Peyer's patch (tissue), 4 donors: ENCODE measurements at regions not wholly inside any gene's neighbourhood (a gene's known extent, or its start where the extent isn't known, plus 50 kb on each side); places are given as distances from the start of the nearest gene placed in this dataset.

ENCODE experiments used
- DNase-seq, 3 donors: peaks; one replicate each; pipeline ENCODE4 v3.0.0-alpha.2; 2017 to 2019
- H3K27ac ChIP-seq, 4 donors: fragments of 200-600 bp; sonication (generic); one replicate each; pipeline ENCODE4 v1.5.1; 2016 to 2019
- H3K27me3 ChIP-seq, 2 donors: fragments of 200-600 bp; sonication (generic); one replicate each; pipeline ENCODE4 v1.5.1; 2019
- H3K36me3 ChIP-seq, 3 donors: fragments of 200-600 bp; sonication (generic); one replicate each; pipeline ENCODE4 v1.5.1; 2016 to 2019
- H3K4me1 ChIP-seq, 4 donors: fragments of 200-600 bp; sonication (generic); one replicate each; pipeline ENCODE4 v1.5.1; 2016 to 2019
- H3K4me3 ChIP-seq, 4 donors: fragments of 200-600 bp; sonication (generic); 1 replicate in 3 of 4; 2 replicates in 1 of 4; pipeline ENCODE4 v1.5.1; 2016 to 2019; ENCODE audit warnings: mild to moderate bottlenecking in 1 of 4
- H3K9me3 ChIP-seq, 4 donors: fragments of 200-600 bp; sonication (generic); one replicate each; pipeline ENCODE4 v1.5.1; 2016 to 2019; ENCODE audit warnings: mild to moderate bottlenecking in 1 of 4
- CTCF ChIP-seq, 6 experiments: fragments of 450-650 bp in 4 of 6; fragments of 200-600 bp in 2 of 6; sonication (generic) in 1 of 6; IDR thresholded peaks; one replicate each; pipeline ENCODE4 v1.5.1; 2017 to 2019; ENCODE audit warnings: antibody characterized with exemption in 6 of 6, mild to moderate bottlenecking in 3 of 6, moderate library complexity in 1 of 6
- POLR2A ChIP-seq, 2 donors: fragments of 450-650 bp; IDR thresholded peaks; one replicate each; pipeline ENCODE4 v1.5.1; 2017; ENCODE audit warnings: antibody characterized with exemption in 2 of 2, mild to moderate bottlenecking in 2 of 2, moderate library complexity in 2 of 2

GRCh38 chr13:105063676-105064075 lies 1471.8 kb downstream of the EFNB2 start:
- H3K9me3 ChIP-seq = no peaks in the 10 kb centered on the region
- no peaks in the 10 kb centered on the region for H3K27me3 ChIP-seq
- H3K27ac ChIP-seq = no peak overlapping the region
- no peaks in the 10 kb centered on the region for H3K4me1 ChIP-seq
- H3K36me3 ChIP-seq = no peaks in the 10 kb centered on the region
- no peak for TF ChIP-seq CTCF (IDR thresholded peaks at IDR 0.05)
- TF ChIP-seq POLR2A (IDR thresholded peaks at IDR 0.05) = no peak
- H3K4me3 ChIP-seq = no peak overlapping the region
- DNase-seq = no peak

GRCh38 chr13:105059786-105060185 lies 1475.7 kb downstream of the EFNB2 start:
- TF ChIP-seq CTCF (IDR thresholded peaks at IDR 0.05) = no peak
- no peak for TF ChIP-seq POLR2A (IDR thresholded peaks at IDR 0.05)
- Histone ChIP-seq H3K27me3 (no peaks in the 10 kb centered on the region), H3K4me1 (no peaks in the 10 kb centered on the region), H3K9me3 (no peaks in the 10 kb centered on the region), H3K36me3 (no peaks in the 10 kb centered on the region), H3K27ac (no peak overlapping the region), H3K4me3 (no peak overlapping the region)
- DNase-seq = no peak

DNA sequence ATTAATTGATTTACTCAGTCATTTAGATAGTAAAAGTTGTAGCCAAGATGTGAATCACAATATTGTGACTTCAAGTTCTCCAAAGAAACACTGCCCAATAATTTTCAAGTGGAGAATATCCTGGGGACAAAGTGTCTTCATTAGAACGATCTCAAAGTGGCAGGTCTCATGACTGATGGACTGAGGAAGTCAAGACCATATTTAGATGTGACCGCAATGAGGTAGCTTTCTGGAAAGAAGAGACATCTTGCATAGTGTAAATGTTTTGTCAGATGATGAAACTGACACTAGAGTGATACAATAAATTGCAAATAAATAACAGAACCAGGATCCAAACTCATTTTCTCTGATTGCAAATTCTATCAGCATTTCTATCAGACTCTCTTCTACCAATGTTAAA lies 1476.9 kb downstream of the EFNB2 start:
- Histone ChIP-seq H3K27me3 (no peaks in the 10 kb centered on the region), H3K27ac (no peak overlapping the region), H3K4me1 (no peaks in the 10 kb centered on the region), H3K36me3 (no peaks in the 10 kb centered on the region), H3K4me3 (no peak overlapping the region), H3K9me3 (no peaks in the 10 kb centered on the region)
- no peak for TF ChIP-seq POLR2A (IDR thresholded peaks at IDR 0.05)
- no peak for TF ChIP-seq CTCF (IDR thresholded peaks at IDR 0.05)
- no peak for DNase-seq

GRCh38 chr13:105052711-105053110 lies 1482.8 kb downstream of the EFNB2 start:
- H3K4me3 ChIP-seq = no peak overlapping the region
- no peak for DNase-seq
- no peaks in the 10 kb centered on the region for H3K9me3 ChIP-seq
- H3K27me3 ChIP-seq = no peaks in the 10 kb centered on the region
- no peak overlapping the region for H3K27ac ChIP-seq
- H3K4me1 ChIP-seq = no peaks in the 10 kb centered on the region
- TF ChIP-seq POLR2A (IDR thresholded peaks at IDR 0.05) = no peak
- no peak for TF ChIP-seq CTCF (IDR thresholded peaks at IDR 0.05)
- no peaks in the 10 kb centered on the region for H3K36me3 ChIP-seq

GRCh38 chr13:105050686-105051085 lies 1484.8 kb downstream of the EFNB2 start:
- H3K9me3 ChIP-seq = no peaks in the 10 kb centered on the region
- no peaks in the 10 kb centered on the region for H3K27me3 ChIP-seq
- no peak overlapping the region for H3K27ac ChIP-seq
- no peaks in the 10 kb centered on the region for H3K4me1 ChIP-seq
- no peak overlapping the region for H3K4me3 ChIP-seq
- TF ChIP-seq POLR2A (IDR thresholded peaks at IDR 0.05) = no peak
- no peak for TF ChIP-seq CTCF (IDR thresholded peaks at IDR 0.05)
- H3K36me3 ChIP-seq = no peaks in the 10 kb centered on the region
- no peak for DNase-seq

DNA sequence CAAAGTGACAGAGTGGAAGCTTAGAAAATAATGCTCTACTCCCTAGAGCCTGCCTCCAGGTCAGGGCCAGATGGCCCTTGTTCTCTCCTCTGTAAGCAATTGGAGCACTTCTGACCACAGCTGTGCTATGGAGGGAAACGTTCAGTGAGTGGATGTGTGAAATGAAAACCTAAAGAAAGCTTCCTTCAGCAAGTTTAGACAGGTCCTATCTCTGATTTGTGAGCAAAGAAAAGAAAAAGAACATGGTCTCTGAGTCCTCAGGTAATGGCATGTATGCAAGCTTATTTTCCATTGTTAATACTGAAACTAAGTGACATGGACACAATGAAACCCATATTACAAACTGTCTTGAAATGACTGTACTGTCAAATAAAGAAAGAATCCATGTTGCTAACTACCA lies 1486.8 kb downstream of the EFNB2 start:
- Histone ChIP-seq H3K27me3 (no peaks in the 10 kb centered on the region), H3K4me1 (no peaks in the 10 kb centered on the region), H3K9me3 (no peaks in the 10 kb centered on the region), H3K27ac (no peak overlapping the region), H3K4me3 (no peak overlapping the region), H3K36me3 (no peaks in the 10 kb centered on the region)
- DNase-seq = no peak
- TF ChIP-seq POLR2A (IDR thresholded peaks at IDR 0.05) (no peak), CTCF (IDR thresholded peaks at IDR 0.05) (no peak)
